SJCRH30 (cell line): ENCODE measurements at regions not wholly inside any gene's neighbourhood (a gene's known extent, or its start where the extent isn't known, plus 50 kb on each side); places are given as distances from the start of the nearest gene placed in this dataset.

Source experiments
- DNase-seq, 2 experiments: peaks; one replicate each; pipeline ENCODE4 v3.0.0-alpha.2; 2015 to 2020
- H3K27ac ChIP-seq: fragments of 250-450 bp; sonication (Bioruptor Pico); 2 replicates; pipeline ENCODE4 v1.5.1; 2020; ENCODE audit warnings: mild to moderate bottlenecking, moderate library complexity
- H3K27me3 ChIP-seq: fragments of 250-450 bp; sonication (Bioruptor Pico); 2 replicates; pipeline ENCODE4 v1.5.1; 2020; ENCODE audit warnings: mild to moderate bottlenecking, moderate library complexity
- H3K36me3 ChIP-seq: fragments of 250-450 bp; sonication (Bioruptor Pico); 2 replicates; pipeline ENCODE4 v1.5.1; 2020; ENCODE audit warnings: mild to moderate bottlenecking, moderate library complexity
- H3K4me1 ChIP-seq: fragments of 250-450 bp; sonication (Bioruptor Pico); 2 replicates; pipeline ENCODE4 v1.5.1; 2020; ENCODE audit warnings: mild to moderate bottlenecking, moderate library complexity
- H3K4me3 ChIP-seq: fragments of 250-450 bp; sonication (Bioruptor Pico); 2 replicates; pipeline ENCODE4 v1.5.1; 2020; ENCODE audit warnings: mild to moderate bottlenecking, moderate library complexity
- H3K9me3 ChIP-seq: fragments of 250-450 bp; sonication (Bioruptor Pico); replicated peaks from 2 replicates; pipeline ENCODE4 v1.5.1; 2020; ENCODE audit warnings: mild to moderate bottlenecking, moderate library complexity

DNA sequence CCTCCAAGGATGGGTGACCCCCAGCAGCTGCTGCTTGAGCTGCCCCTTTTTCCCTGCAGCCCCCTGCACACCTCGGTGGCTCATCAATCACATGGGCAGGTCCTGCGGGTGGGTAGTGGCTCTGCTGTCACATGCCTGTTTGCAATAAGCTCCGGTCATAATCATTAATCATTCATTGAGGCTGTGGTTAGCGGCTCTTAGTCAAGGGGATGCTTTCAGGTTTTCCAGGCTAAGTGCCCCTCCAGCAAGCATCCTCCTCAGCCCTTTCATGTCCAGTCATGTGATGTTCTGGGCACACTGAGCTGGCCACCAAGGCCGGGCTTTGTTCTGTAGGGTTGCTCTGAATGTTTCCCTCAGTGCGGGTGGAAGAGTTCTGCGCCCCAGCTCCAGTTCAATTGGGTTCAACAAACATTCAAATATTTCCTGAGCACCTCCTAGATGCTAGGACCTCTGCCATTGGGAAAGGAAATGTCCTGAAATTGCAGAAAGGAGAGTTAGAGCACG, 96.4 kb upstream of the LDAH start:
- no peak for DNase-seq
- no peak overlapping the region for H3K27ac ChIP-seq
- peaks cover 6% of the 10 kb centered on the region; the same call in 1 of the 2 replicates for H3K4me1 ChIP-seq
- H3K36me3 ChIP-seq = no peaks in the 10 kb centered on the region
- no peak overlapping the region for H3K4me3 ChIP-seq
- H3K27me3 ChIP-seq = peaks cover 19% of the 10 kb centered on the region; the same call in 1 of the 2 replicates
- no peaks in the 10 kb centered on the region for H3K9me3 ChIP-seq

DNA sequence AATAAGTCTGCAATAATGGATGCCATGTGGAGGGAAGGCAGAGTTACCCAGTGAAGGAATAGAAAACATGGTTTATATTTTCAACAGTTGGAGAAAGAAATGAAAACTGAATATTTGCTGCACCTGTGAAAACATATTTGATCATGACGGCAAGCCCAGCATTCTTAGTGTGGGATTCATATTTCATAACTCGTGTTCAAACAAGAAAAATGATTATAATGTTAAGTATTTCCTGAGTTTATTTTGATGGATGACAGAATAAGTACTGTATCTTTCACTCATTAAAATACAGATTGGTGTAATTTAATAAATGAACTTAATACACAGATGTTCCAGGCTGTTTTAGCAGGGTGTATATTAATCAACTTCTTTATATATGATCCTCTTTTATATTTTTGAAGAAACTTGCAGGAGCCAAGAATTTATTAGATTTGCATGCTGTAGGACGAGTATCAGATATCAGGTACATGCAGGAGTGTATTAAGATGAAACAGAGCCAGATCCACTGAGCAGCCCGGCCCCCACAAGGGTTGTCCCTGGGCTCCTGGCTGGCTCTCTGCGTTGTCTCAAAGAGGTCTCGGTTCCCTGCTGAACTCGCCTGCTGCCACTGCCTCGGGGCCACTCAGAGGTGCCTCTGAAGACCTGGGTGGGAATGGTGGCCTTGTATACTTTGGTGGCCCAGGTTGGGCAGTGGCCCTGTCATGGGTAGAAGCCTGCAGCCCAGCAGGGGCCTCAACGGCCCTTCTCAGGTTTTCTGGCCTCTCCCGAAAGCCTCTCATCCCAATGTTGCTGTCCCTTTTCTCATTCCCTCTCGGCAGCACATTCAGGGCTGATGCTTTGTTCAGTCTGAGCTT, 95.0 kb upstream of the LDAH start:
- H3K9me3 ChIP-seq = no peaks in the 10 kb centered on the region
- no peak overlapping the region for H3K4me3 ChIP-seq
- peaks cover 6% of the 10 kb centered on the region; the same call in 1 of the 2 replicates for H3K4me1 ChIP-seq
- peaks cover 19% of the 10 kb centered on the region; the same call in 1 of the 2 replicates for H3K27me3 ChIP-seq
- H3K36me3 ChIP-seq = no peaks in the 10 kb centered on the region
- H3K27ac ChIP-seq = no peak overlapping the region
- DNase-seq = no peak

DNA sequence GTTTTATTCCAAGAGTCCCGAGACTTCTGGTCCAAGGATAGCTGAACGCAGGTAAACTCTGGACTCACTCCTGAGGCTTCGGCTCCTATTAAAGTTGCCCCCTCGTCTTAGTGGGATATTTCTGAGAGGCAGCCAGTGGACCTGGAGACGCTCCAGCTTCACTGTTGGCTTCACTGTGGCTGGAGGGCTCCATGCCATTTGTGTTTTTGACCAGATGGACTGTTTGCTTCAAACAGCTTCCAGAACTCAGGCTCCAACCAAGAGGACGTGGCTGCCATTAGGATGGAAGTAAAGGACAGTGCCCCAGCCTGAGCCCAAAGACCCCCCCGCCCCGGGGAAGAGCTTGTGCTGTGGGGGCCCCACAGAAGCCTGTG, 94.4 kb upstream of the LDAH start:
- Histone ChIP-seq H3K27me3 (peaks cover 19% of the 10 kb centered on the region; the same call in 1 of the 2 replicates), H3K27ac (no peak overlapping the region), H3K4me1 (peaks cover 6% of the 10 kb centered on the region; the same call in 1 of the 2 replicates), H3K36me3 (no peaks in the 10 kb centered on the region), H3K9me3 (no peaks in the 10 kb centered on the region), H3K4me3 (no peak overlapping the region)
- DNase-seq = no peak

DNA sequence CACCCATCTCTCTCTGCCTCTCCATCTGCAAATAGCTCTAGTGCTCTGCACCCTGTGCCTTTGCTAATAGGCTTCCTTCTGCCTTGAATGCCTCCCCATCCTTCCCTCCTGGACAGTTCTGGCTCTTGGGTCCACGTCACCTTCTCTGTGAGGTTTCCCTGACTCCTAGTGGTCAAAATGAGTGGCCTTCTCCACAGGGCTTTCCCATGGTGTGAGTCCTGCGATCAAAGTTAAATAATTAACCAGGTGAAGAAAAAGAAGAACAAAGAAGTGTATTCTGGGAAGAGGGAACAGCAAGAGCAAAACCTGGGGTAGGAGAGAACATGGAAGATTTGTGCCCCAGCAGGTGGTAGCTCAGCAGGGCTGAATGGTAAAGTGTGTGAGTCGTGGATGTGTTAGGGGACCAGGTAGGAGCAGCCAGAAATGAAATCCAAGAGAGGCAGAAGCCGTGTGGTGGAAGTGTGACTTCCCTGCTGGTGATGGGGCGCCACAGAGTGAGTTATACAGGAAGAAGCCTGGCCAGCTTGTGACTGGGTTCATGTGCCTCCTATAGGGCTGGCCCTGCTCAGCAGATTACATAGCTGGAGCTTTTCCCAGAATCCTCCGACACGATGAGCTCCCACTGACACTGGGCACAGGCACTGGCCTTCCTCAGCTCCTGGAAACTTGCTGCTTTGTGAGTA, 93.8 kb upstream of the LDAH start:
- no peak overlapping the region for H3K4me3 ChIP-seq
- H3K4me1 ChIP-seq = peaks cover 6% of the 10 kb centered on the region; the same call in 1 of the 2 replicates
- H3K27me3 ChIP-seq = peaks cover 19% of the 10 kb centered on the region; the same call in 1 of the 2 replicates
- DNase-seq = no peak
- H3K36me3 ChIP-seq = no peaks in the 10 kb centered on the region
- no peak overlapping the region for H3K27ac ChIP-seq
- H3K9me3 ChIP-seq = no peaks in the 10 kb centered on the region

DNA sequence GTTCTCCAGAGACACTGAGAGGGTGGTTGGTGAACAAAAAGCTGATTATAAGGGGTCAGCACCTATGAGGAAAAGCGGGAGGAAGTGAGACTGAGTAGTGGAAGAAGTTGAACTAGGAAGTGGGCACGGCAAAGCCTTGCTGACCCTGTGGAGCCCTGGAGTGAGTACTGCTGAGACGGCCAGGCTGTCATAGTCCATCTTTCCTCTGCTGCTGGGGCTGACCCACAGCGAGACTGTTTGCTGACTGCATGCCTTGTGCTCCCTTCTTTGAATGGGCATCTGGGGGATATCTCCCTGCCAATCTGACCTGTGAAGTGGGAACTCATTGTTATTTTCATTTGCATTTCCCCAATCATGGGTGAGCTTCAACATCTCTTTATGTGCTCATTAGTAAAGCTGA, 92.4 kb upstream of the LDAH start:
- Histone ChIP-seq H3K36me3 (no peaks in the 10 kb centered on the region), H3K4me1 (peaks cover 6% of the 10 kb centered on the region; the same call in 1 of the 2 replicates), H3K27me3 (peaks cover 19% of the 10 kb centered on the region; the same call in 1 of the 2 replicates), H3K9me3 (no peaks in the 10 kb centered on the region), H3K4me3 (no peak overlapping the region), H3K27ac (no peak overlapping the region)
- DNase-seq = no peak

DNA sequence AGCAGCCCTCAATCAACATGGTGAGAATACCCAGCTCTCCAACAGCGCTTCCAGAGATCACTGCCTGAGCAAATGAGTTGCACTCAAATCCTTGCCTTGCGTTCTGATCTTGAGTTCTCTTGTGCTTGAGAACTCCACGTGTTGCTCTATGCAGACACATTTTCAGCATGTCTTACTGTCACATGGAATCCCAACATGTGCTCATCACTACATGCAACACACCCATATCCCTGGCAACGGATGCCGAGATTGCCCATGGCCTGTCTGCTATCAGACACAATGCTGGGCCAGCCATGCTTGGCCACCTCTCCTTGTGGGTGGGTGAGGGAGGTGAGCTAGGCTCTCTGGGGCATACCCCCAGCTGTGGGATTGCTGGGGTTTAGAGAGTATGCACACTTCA, 91.9 kb upstream of the LDAH start:
- no peak for DNase-seq
- Histone ChIP-seq H3K4me1 (peaks cover 6% of the 10 kb centered on the region; the same call in 1 of the 2 replicates), H3K4me3 (no peak overlapping the region), H3K36me3 (no peaks in the 10 kb centered on the region), H3K27me3 (peaks cover 19% of the 10 kb centered on the region; the same call in 1 of the 2 replicates), H3K27ac (no peak overlapping the region), H3K9me3 (no peaks in the 10 kb centered on the region)

DNA sequence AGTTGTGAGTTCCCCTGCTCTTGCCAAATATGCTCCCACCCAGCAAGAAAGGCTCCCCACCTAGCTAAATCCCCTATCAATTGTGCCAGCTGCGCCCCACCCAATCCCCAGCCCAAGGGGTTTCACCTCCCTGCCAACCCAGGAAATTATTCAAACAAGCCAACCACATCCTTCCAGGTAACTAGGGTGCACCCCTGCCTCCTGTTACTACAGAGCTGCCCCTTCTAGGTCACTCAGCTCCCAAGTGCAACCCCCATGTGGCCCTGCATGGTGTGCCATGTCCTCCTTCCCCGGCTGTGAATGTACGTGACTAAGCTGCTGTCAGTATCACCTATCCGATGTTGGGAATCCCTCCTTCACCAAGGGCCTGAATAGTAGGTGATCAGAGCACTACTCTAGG, 91.2 kb upstream of the LDAH start:
- H3K27me3 ChIP-seq = peaks cover 19% of the 10 kb centered on the region; the same call in 1 of the 2 replicates
- H3K36me3 ChIP-seq = no peaks in the 10 kb centered on the region
- no peaks in the 10 kb centered on the region for H3K9me3 ChIP-seq
- no peak overlapping the region for H3K4me3 ChIP-seq
- no peak for DNase-seq
- peaks cover 6% of the 10 kb centered on the region; the same call in 1 of the 2 replicates for H3K4me1 ChIP-seq
- H3K27ac ChIP-seq = no peak overlapping the region

DNA sequence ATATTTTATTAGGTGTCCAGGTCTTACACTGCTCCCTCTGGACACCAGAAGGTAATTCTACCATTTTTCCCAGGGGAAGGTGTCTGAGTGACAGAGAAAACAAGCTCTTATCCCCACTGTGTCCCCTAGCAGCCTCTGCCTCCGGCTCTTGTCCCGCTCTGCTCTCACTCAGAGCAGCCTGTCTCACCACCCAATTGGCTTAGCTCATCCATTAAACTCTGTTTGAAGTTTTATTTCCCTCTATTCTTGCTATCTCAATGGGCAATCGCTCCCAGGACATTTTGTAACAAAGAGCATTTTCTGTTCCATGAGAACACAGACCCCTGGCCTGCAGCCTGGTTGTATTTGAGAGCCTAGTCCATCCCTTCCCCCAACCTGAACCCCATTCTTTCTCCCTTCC, 90.6 kb upstream of the LDAH start:
- no peak overlapping the region for H3K4me3 ChIP-seq
- no peak for DNase-seq
- H3K4me1 ChIP-seq = peaks cover 6% of the 10 kb centered on the region; the same call in 1 of the 2 replicates
- H3K36me3 ChIP-seq = no peaks in the 10 kb centered on the region
- no peak overlapping the region for H3K27ac ChIP-seq
- no peaks in the 10 kb centered on the region for H3K9me3 ChIP-seq
- peaks cover 15% of the 10 kb centered on the region; the same call in 1 of the 2 replicates for H3K27me3 ChIP-seq

DNA sequence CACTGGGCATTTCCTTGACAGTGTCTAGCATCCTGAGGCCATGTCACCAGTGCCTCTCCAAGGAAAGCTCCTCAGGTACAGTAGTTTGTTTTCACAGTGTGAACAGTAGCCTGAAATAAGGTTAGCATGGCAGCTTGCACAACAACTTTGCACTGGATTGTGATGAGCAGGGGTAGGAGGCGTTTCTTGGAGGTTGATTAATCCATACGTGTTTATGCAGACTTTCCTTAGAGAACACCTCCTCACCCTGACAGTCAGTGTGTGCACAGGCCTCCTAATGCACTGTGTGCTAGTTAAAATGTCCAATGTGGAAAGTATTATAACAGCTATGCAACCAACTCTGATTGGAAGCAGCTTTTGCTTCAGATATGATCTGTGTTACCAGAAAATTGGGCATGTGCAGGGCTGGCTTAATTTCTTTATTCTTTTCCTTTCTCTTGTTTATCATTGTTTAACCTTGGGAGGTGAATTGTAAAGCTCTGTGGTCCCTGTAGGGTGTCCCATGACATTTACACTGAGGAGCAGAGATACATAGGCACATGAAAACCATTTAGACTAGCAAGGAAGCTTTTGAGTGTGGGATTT, 77.2 kb upstream of the LDAH start:
- Histone ChIP-seq H3K27ac (no peak overlapping the region), H3K4me1 (no peaks in the 10 kb centered on the region), H3K27me3 (peaks cover 11% of the 10 kb centered on the region), H3K9me3 (no peaks in the 10 kb centered on the region), H3K36me3 (no peaks in the 10 kb centered on the region), H3K4me3 (no peak overlapping the region)
- DNase-seq = no peak

DNA sequence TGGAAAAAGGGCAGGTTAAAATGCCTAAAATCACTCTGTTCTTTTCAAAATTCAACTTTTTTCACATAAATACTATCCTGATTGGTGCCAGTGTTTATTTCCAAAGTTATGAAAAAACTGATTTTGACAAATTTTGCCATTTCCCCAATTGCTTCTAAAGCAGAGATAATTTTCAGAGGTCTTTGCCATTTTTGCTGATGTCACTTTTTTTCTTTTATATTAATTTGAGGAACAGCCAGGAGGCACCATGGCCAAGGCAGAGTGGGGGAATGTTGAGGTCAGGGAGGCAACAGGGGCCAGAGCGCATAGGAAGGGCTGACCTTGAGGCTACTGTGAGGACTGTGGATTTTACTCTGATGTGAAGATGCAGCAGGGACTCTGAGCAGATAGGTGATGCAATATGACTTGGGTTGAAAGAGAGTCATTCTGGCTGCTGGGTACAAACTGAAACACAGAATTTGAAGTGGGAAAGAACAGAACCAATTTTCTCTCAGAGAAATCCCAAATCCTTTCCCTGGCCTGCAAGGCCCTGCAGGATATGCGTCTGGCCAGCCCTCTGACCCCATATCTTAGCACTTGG, 75.1 kb upstream of the LDAH start:
- no peak overlapping the region for H3K27ac ChIP-seq
- DNase-seq = no peak
- H3K4me1 ChIP-seq = no peaks in the 10 kb centered on the region
- H3K9me3 ChIP-seq = no peaks in the 10 kb centered on the region
- H3K27me3 ChIP-seq = peaks cover 11% of the 10 kb centered on the region
- H3K36me3 ChIP-seq = no peaks in the 10 kb centered on the region
- H3K4me3 ChIP-seq = no peak overlapping the region

DNA sequence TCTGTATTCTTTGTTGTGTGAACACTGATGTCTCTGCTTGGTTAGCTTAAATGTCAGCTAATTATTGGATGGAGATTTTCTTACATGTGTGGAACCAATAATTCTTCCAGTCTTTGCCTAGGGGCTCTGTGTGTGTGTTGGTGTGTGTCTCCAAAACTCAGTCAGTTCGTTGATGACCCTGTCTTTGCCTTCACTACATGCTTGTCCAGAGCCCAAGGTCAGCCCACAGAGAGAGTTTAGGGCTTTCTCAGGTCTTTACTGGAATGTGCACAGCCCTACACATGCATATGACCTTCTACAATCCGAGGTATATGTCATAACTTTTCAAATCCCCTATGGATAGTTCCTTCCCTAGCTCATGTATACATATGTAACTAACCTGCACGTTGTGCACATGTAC, 74.1 kb upstream of the LDAH start:
- Histone ChIP-seq H3K4me3 (no peak overlapping the region), H3K4me1 (no peaks in the 10 kb centered on the region), H3K9me3 (no peaks in the 10 kb centered on the region), H3K27ac (no peak overlapping the region), H3K36me3 (no peaks in the 10 kb centered on the region), H3K27me3 (peaks cover 7% of the 10 kb centered on the region; the same call in 1 of the 2 replicates)
- DNase-seq = no peak

DNA sequence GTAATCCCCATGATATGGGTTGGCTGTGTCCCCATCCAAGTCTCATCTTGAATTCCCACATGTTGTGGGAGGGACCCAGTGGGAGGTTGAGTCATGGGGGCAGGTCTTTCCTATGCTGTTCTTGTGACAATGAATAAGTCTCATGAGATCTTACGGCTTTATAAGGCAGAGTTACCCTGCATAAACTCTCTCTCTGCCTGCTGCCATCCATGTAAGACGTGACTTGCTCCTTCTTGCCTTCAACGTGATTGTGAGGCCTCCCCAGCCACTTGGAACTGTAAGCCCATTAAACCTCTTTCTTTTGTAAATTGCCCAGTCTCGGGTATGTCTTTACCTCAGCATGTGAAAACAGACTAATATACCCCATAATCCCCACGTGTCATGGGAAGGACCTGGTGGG, 61.9 kb upstream of the LDAH start:
- Histone ChIP-seq H3K4me1 (no peaks in the 10 kb centered on the region), H3K36me3 (no peaks in the 10 kb centered on the region), H3K4me3 (no peak overlapping the region), H3K27me3 (peaks cover 8% of the 10 kb centered on the region; the same call in 1 of the 2 replicates), H3K9me3 (no peaks in the 10 kb centered on the region; the same call in 1 of the 2 replicates), H3K27ac (no peak overlapping the region)
- DNase-seq = no peak

DNA sequence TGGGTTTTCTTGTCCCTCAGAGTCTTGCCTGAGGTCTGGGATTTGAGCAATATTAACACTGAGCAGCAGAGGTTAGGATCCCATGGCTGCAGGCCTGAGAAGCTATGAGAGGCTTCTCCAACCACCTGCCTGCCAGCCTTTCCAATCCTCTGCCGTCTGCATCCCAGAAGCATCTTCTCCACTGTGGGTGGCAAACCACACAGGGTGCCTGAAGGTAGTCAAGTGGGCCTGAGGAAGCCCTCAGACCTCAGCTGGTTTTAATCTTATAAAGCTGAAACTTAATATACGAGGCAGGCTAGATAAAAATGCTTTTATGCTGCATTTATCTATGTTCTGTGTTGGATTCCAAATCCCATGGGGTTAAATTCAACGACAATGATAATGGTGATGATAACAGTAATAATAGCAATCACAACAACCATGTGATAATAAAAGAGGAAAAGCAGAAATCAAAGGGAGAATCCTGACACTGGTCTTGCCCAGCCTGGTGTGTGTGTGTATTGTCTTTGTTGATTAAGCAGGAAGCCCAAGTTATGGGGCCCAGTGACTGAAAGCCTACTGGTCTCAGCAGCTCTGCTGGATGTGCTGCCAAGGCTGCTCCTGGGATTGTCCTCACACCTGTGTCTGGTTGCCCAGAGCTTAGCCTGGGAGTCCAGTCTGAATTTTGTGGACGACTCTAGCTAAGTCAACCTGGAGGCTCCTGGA, 59.7 kb upstream of the LDAH start:
- Histone ChIP-seq H3K36me3 (no peaks in the 10 kb centered on the region), H3K9me3 (no peaks in the 10 kb centered on the region; the same call in 1 of the 2 replicates), H3K4me1 (no peaks in the 10 kb centered on the region), H3K27ac (no peak overlapping the region), H3K27me3 (peaks cover 8% of the 10 kb centered on the region; the same call in 1 of the 2 replicates), H3K4me3 (no peak overlapping the region)
- no peak for DNase-seq

DNA sequence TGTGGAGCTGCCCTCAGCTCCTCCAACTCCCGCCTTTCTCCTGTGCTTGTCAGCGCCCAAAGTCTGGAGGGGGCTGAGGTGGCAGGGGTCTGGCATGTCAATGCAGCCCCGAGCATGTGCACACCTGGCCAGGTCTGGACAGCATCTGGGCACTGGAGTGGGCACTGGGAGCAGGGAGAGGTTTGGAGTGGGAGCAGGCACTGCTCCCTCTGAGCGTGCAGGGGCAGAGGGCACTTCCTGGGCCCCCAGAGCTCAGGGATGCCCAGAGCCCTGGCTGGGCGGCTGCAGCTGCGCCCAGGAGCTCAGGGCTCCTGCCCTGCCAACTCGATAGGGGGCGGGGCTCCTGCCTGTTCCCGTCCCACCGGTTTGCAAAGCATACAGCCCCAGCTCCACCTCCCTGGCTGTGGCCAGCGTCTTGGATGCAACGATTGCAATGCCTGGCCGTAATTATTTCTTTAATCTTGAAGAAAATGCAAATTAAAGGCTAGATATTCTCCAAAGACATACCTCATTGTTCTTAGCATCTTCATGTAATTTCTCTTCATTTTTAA, 57.4 kb upstream of the LDAH start:
- no peak for DNase-seq
- H3K4me3 ChIP-seq = no peak overlapping the region
- no peaks in the 10 kb centered on the region for H3K4me1 ChIP-seq
- peaks cover 8% of the 10 kb centered on the region; the same call in 1 of the 2 replicates for H3K27me3 ChIP-seq
- no peak overlapping the region for H3K27ac ChIP-seq
- H3K9me3 ChIP-seq = no peaks in the 10 kb centered on the region; the same call in 1 of the 2 replicates
- H3K36me3 ChIP-seq = no peaks in the 10 kb centered on the region
